ENCODE measurements at regions not wholly inside any gene's neighbourhood (a gene's known extent, or its start where the extent isn't known, plus 50 kb on each side); places are given as distances from the start of the nearest gene placed in this dataset.

DNA sequence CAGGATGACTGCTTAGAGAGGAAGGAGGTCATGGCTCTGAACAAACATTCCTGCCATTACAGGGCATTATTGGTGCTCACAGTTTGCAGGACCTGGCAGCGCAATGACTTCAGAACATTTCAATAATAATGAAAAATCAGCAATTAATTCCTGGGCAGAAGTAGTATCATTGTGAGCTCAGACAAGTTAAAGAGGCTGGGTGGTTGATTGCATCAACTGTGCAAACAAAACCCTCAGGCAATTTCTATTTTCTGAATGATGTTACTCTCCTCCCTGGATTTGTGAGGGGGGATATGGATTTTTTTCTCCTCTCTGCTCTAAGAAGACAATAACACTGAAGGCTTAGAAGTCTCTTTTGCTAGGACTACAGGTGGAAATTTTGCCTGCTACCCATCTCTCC is 168.1 kb upstream of the TACR1 start:
- TF ChIP-seq, protein P1, sequence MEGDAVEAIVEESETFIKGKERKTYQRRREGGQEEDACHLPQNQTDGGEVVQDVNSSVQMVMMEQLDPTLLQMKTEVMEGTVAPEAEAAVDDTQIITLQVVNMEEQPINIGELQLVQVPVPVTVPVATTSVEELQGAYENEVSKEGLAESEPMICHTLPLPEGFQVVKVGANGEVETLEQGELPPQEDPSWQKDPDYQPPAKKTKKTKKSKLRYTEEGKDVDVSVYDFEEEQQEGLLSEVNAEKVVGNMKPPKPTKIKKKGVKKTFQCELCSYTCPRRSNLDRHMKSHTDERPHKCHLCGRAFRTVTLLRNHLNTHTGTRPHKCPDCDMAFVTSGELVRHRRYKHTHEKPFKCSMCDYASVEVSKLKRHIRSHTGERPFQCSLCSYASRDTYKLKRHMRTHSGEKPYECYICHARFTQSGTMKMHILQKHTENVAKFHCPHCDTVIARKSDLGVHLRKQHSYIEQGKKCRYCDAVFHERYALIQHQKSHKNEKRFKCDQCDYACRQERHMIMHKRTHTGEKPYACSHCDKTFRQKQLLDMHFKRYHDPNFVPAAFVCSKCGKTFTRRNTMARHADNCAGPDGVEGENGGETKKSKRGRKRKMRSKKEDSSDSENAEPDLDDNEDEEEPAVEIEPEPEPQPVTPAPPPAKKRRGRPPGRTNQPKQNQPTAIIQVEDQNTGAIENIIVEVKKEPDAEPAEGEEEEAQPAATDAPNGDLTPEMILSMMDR (IDR thresholded peaks at IDR 0.05; ENCODE audit: low read depth, low read length): no peak
- no peak for TF ChIP-seq EZH2phosphoT487 (IDR thresholded peaks at IDR 0.05; ENCODE audit: low read depth)

Measured in OCI-LY3 (cell line).